Dedifferentiated amniotic fluid mesenchymal stem cell (primary cell): ENCODE measurements at regions not wholly inside any gene's neighbourhood (a gene's known extent, or its start where the extent isn't known, plus 50 kb on each side); places are given as distances from the start of the nearest gene placed in this dataset.

Source experiments
- DNase-seq: peaks from one replicate; pipeline ENCODE4 v3.0.0-alpha.2; 2016; ENCODE audit errors: extremely low spot score

GRCh38 chr9:107431461-107431860, 58.1 kb downstream of the KLF4 start:
- no peak for DNase-seq

GRCh38 chr9:107430071-107430470, 59.5 kb downstream of the KLF4 start:
- DNase-seq = no peak

GRCh38 chr9:107426126-107426525, 63.4 kb downstream of the KLF4 start:
- DNase-seq = no peak

- peak; percentile 64 for DNase-seq
These were observed 64.2 kb downstream of the KLF4 start for GRCh38 chr9:107425101-107426025.

- DNase-seq = no peak
These were observed 66.0 kb downstream of the KLF4 start for GRCh38 chr9:107423540-107423939.

- DNase-seq = peak; percentile 82
These were observed 67.1 kb downstream of the KLF4 start for GRCh38 chr9:107422189-107423185.

GRCh38 chr9:107410420-107410819, 79.1 kb downstream of the KLF4 start:
- no peak for DNase-seq

- no peak for DNase-seq
These were observed 79.8 kb downstream of the KLF4 start for GRCh38 chr9:107409581-107410389.

GRCh38 chr9:107407675-107408074, 81.9 kb downstream of the KLF4 start:
- DNase-seq = no peak

GRCh38 chr9:107405511-107405910, 84.1 kb downstream of the KLF4 start:
- no peak for DNase-seq

- DNase-seq = no peak
These were observed 84.8 kb downstream of the KLF4 start for GRCh38 chr9:107404736-107405135.

GRCh38 chr9:107404161-107404560, 85.4 kb downstream of the KLF4 start:
- DNase-seq = no peak

- DNase-seq = no peak
These were observed 92.2 kb downstream of the KLF4 start for GRCh38 chr9:107397076-107398044.

- no peak for DNase-seq
These were observed 95.3 kb downstream of the KLF4 start for GRCh38 chr9:107394264-107394663.

GRCh38 chr9:107390778-107391177, 98.8 kb downstream of the KLF4 start:
- DNase-seq = no peak

GRCh38 chr9:107390279-107390678, 99.3 kb downstream of the KLF4 start:
- no peak for DNase-seq

GRCh38 chr9:107389617-107390071, 99.9 kb downstream of the KLF4 start:
- peak; percentile 50 for DNase-seq

GRCh38 chr9:107388890-107389289, 100.7 kb downstream of the KLF4 start:
- DNase-seq = no peak

- no peak for DNase-seq
These were observed 102.2 kb downstream of the KLF4 start for GRCh38 chr9:107387409-107387808.

GRCh38 chr9:107386396-107386795, 103.2 kb downstream of the KLF4 start:
- no peak for DNase-seq
